AG04449 (cell line): ENCODE measurements at regions not wholly inside any gene's neighbourhood (a gene's known extent, or its start where the extent isn't known, plus 50 kb on each side); places are given as distances from the start of the nearest gene placed in this dataset.

Experiments
- CTCF ChIA-PET: fragments of 350-600 bp; formaldehyde crosslinking; extraction: SDS; loops from one replicate; lab custom pipeline; 2021; ENCODE audit warnings: antibody characterized with exemption; lab: Yijun Ruan, JAX
- POLR2A ChIA-PET: fragments of 400-600, 350-600 bp; formaldehyde crosslinking; extraction: SDS; loops from one replicate; lab custom pipeline; 2020; ENCODE audit warnings: antibody characterized with exemption, inconsistent platforms; lab: Yijun Ruan, JAX
- DNase-seq: peaks from one replicate; pipeline ENCODE4 v3.0.0-alpha.2; 2010; ENCODE audit warnings: low read depth, low spot score
- H3K4me3 ChIP-seq: 2 replicates; pipeline ENCODE4 v1.5.1; 2011; ENCODE audit warnings: low read depth, mild to moderate bottlenecking, control low read depth, low read length
- CTCF ChIP-seq: IDR thresholded peaks from one replicate; pipeline ENCODE4 v1.5.1; 2011; ENCODE audit warnings: mild to moderate bottlenecking, moderate library complexity, low read length, control low read depth, inconsistent platforms; ENCODE audit not compliant: insufficient read depth; ENCODE audit errors: missing control alignments

- CTCF ChIA-PET = no interaction called here
- POLR2A ChIA-PET = no interaction called here
- no peak overlapping the region for H3K4me3 ChIP-seq
- no peak for TF ChIP-seq CTCF
- no peak for DNase-seq
Measured at GRCh38 chr11:79670882-79671281, 230.1 kb upstream of the TENM4 start.

- DNase-seq = no peak
- H3K4me3 ChIP-seq = no peak overlapping the region
- CTCF ChIA-PET = no interaction called here
Measured at GRCh38 chr11:79668575-79668974, 227.7 kb upstream of the TENM4 start.

GRCh38 chr11:79667380-79667779, 226.6 kb upstream of the TENM4 start:
- no peak for DNase-seq
- H3K4me3 ChIP-seq = no peak overlapping the region
- ChIA-PET CTCF (no interaction called here), POLR2A (no interaction called here)
- TF ChIP-seq CTCF = no peak

More at GRCh38 chr11:79668575-79668974, 227.7 kb upstream of the TENM4 start:
- TF ChIP-seq CTCF = no peak
- POLR2A ChIA-PET = no interaction called here

- ChIA-PET POLR2A (no interaction called here), CTCF (no interaction called here)
- no peak for TF ChIP-seq CTCF
- DNase-seq = no peak
- no peak overlapping the region for H3K4me3 ChIP-seq
Measured at GRCh38 chr11:79663017-79663416, 222.2 kb upstream of the TENM4 start.

- ChIA-PET CTCF (interaction anchor here (0.6 kb wide), 1 partner anchor 1016 kb away, joined by 3 read pairs; no protein-coding TSS in a partner anchor), POLR2A (no interaction called here)
Measured at GRCh38 chr11:79661373-79661772, 220.5 kb upstream of the TENM4 start.

More at GRCh38 chr11:79661373-79661772, 220.5 kb upstream of the TENM4 start:
- no peak for TF ChIP-seq CTCF
- DNase-seq = no peak
- no peak overlapping the region for H3K4me3 ChIP-seq
